ENCODE measurements at regions not wholly inside any gene's neighbourhood (a gene's known extent, or its start where the extent isn't known, plus 50 kb on each side); places are given as distances from the start of the nearest gene placed in this dataset.

DNA sequence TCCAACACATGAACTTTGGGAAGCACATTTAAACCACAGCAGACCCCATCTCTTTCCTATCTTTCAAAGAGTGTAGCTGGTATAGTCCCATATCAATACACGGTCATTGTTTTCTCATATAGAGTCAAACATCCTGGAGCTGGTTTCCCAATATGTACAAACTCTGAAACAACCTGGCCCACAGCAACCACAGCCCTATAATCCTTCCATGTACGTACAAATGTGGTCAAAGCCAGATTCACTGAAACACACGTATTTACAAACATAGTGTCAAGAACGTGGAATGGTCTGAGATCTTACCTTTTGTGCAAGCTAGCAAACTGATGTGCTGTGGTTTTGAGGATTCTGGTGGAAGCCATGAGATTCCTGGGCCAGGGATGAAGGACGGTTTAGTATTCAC, 97.3 kb downstream of the HS1BP3 start:
- Histone ChIP-seq H4K20me1 (ENCODE audit: insufficient read depth, low read length) (no peaks in the 10 kb centered on the region), H3K18ac (ENCODE audit: low read depth, low read length) (no peak overlapping the region), H2AK5ac (ENCODE audit: low read depth, low read length) (peak overlapping the region; percentile 4; the same call in 1 of the 2 replicates), H3K4ac (ENCODE audit: low read depth, low read length) (no peak overlapping the region), H3K4me2 (ENCODE audit: low read depth, low read length) (no peak overlapping the region), H3K56ac (ENCODE audit: extremely low read depth, insufficient read depth, low read length) (no peak overlapping the region), H2BK20ac (ENCODE audit: low read depth, low read length) (no peak overlapping the region), H3K4me3 (ENCODE audit: insufficient read depth, low read depth, low read length) (no peak overlapping the region), H4K5ac (ENCODE audit: low read depth, low read length) (no peak overlapping the region), H3K27ac (ENCODE audit: insufficient read depth, low read length) (no peak overlapping the region), H3K23ac (ENCODE audit: low read depth, low read length) (no peak overlapping the region), H3K14ac (replicated peaks; ENCODE audit: low read depth, low read length) (no peak overlapping the region), H3K9me3 (ENCODE audit: control insufficient read depth, insufficient read depth, low read length) (no peaks in the 10 kb centered on the region), H3K4me1 (ENCODE audit: control insufficient read depth, insufficient read depth, low read length) (peaks cover 5% of the 10 kb centered on the region), H3K9me1 (ENCODE audit: insufficient read depth, low read length) (no peaks in the 10 kb centered on the region; the same call in 1 of the 2 replicates), H2BK15ac (ENCODE audit: low read depth, low read length) (no peak overlapping the region), H3K36me3 (ENCODE audit: control insufficient read depth, insufficient read depth, low read length) (no peaks in the 10 kb centered on the region), H2AFZ (replicated peaks; ENCODE audit: low read length, poor library complexity) (no peak overlapping the region), H4K91ac (ENCODE audit: insufficient read depth, low read depth, low read length) (no peak overlapping the region), H3K79me1 (ENCODE audit: low read depth in 1 of 2, low read length in 2 of 2) (no peaks in the 10 kb centered on the region), H3K9ac (ENCODE audit: low read depth, low read length) (no peak overlapping the region), H2BK120ac (ENCODE audit: low read depth, low read length) (no peak overlapping the region), H2BK5ac (ENCODE audit: low read depth, low read length, poor library complexity, severe bottlenecking) (no peak overlapping the region), H4K8ac (ENCODE audit: low read depth in 2 of 2, low read length in 2 of 2) (no peak overlapping the region), H2AK9ac (replicated peaks; ENCODE audit: low read depth, low read length, poor library complexity) (no peak overlapping the region), H3K27me3 (ENCODE audit: control insufficient read depth, insufficient read depth, low read length) (0 out of 2 replicates have a peak, but pooled peaks cover 2% of the 10 kb centered on the region)
- TF ChIP-seq CHD1 (IDR thresholded peaks at IDR 0.05; ENCODE audit: low read depth, low read length) (no peak), SMC3 (IDR thresholded peaks at IDR 0.05; ENCODE audit: low read depth, low read length) (no peak), RAD21 (IDR thresholded peaks at IDR 0.05; ENCODE audit: low read length) (no peak), CEBPB (IDR thresholded peaks at IDR 0.05; ENCODE audit: low read depth, low read length) (no peak), BHLHE40 (IDR thresholded peaks at IDR 0.05; ENCODE audit: low read depth, low read length) (no peak), FOS (IDR thresholded peaks at IDR 0.05; ENCODE audit: low read depth, low read length) (no peak), NFE2L2 (IDR thresholded peaks at IDR 0.05; ENCODE audit: low read depth, low read length) (no peak), MXI1 (IDR thresholded peaks at IDR 0.05; ENCODE audit: borderline replicate concordance, low read depth, low read length) (no peak), MAFK (IDR thresholded peaks at IDR 0.05; ENCODE audit: low read depth, low read length) (no peak), MAZ (IDR thresholded peaks at IDR 0.05; ENCODE audit: borderline replicate concordance, low read depth, low read length) (no peak), POLR2A (IDR thresholded peaks at IDR 0.05; ENCODE audit: low read depth, low read length) (no peak), RCOR1 (IDR thresholded peaks at IDR 0.05; ENCODE audit: insufficient replicate concordance, low read length) (no peak), RFX5 (IDR thresholded peaks at IDR 0.05; ENCODE audit: low read depth, low read length) (no peak)
- TF ChIP-seq, protein P1, sequence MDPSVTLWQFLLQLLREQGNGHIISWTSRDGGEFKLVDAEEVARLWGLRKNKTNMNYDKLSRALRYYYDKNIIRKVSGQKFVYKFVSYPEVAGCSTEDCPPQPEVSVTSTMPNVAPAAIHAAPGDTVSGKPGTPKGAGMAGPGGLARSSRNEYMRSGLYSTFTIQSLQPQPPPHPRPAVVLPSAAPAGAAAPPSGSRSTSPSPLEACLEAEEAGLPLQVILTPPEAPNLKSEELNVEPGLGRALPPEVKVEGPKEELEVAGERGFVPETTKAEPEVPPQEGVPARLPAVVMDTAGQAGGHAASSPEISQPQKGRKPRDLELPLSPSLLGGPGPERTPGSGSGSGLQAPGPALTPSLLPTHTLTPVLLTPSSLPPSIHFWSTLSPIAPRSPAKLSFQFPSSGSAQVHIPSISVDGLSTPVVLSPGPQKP (IDR thresholded peaks at IDR 0.05; ENCODE audit: borderline replicate concordance, low read depth, low read length) = no peak
- TF ChIP-seq, protein P2, sequence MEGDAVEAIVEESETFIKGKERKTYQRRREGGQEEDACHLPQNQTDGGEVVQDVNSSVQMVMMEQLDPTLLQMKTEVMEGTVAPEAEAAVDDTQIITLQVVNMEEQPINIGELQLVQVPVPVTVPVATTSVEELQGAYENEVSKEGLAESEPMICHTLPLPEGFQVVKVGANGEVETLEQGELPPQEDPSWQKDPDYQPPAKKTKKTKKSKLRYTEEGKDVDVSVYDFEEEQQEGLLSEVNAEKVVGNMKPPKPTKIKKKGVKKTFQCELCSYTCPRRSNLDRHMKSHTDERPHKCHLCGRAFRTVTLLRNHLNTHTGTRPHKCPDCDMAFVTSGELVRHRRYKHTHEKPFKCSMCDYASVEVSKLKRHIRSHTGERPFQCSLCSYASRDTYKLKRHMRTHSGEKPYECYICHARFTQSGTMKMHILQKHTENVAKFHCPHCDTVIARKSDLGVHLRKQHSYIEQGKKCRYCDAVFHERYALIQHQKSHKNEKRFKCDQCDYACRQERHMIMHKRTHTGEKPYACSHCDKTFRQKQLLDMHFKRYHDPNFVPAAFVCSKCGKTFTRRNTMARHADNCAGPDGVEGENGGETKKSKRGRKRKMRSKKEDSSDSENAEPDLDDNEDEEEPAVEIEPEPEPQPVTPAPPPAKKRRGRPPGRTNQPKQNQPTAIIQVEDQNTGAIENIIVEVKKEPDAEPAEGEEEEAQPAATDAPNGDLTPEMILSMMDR (conservative IDR thresholded peaks at IDR 0.05; ENCODE audit: low read depth, low read length) = no peak
- TF ChIP-seq, protein P3, sequence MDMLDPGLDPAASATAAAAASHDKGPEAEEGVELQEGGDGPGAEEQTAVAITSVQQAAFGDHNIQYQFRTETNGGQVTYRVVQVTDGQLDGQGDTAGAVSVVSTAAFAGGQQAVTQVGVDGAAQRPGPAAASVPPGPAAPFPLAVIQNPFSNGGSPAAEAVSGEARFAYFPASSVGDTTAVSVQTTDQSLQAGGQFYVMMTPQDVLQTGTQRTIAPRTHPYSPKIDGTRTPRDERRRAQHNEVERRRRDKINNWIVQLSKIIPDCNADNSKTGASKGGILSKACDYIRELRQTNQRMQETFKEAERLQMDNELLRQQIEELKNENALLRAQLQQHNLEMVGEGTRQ (IDR thresholded peaks at IDR 0.05; ENCODE audit: low read depth, low read length) = no peak
- in situ Hi-C loops (cut with MboI; ENCODE audit: low sequenced_read_pairs) (no loop called here), dilution Hi-C loops (cut with HindIII; ENCODE audit: low sequenced_read_pairs, unreplicated experiment) (no loop called here), intact Hi-C loops (cut with micrococcal nuclease) (no loop called here)
- CTCF ChIA-PET = no interaction called here
- DNase-seq (no peak), ATAC-seq (ENCODE audit: low read depth) (no peak)
- POLR2A ChIA-PET (ENCODE audit: unreplicated experiment) = no interaction called here
- WGBS, 2 experiments (ENCODE audit: extremely low coverage in 2 of 2, insufficient read length in 1 of 2) = 100% methylated on average over 1 of the region's 5 CpGs; no CpG with 5 or more reads in 1 of the 2 experiments
- BruUV-seq (replicated peaks) = no TSS peak
